HG03469 (cell line): ENCODE measurements at regions not wholly inside any gene's neighbourhood (a gene's known extent, or its start where the extent isn't known, plus 50 kb on each side); places are given as distances from the start of the nearest gene placed in this dataset.
"Not testable (repeated sequence)": the region's sequence is repeated elsewhere in the genome, so short reads cannot be mapped to it uniquely, and the experiment has no call there.

Experiments
- ATAC-seq: cut with Tn5 transposase; IDR thresholded peaks from one replicate; pipeline ENCODE4 v1.9.1; 2021; ENCODE audit warnings: mild to moderate bottlenecking, moderate library complexity, moderate number of reproducible peaks; ENCODE audit not compliant: unreplicated experiment

DNA sequence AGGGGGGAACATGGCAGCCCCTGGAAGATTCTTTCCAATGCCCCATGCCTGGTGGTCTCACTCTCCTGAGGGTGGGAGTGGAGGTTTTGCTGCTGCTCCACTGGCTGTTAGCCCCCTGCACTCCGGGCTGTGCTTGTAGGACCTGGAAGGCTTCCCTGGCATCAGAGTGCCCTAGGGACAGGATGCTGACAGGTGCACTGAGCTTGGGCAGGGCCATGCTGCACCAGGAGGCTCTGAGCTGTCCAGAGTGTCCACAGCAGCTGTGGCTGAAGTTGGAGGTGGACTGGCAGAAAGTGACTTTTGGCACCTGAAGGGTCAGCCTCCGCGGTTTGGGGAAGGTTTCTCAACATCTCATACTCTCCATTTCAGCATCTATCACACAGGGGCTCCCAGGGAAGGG, 249.1 kb downstream of the GADD45G start:
- ATAC-seq = no peak

DNA sequence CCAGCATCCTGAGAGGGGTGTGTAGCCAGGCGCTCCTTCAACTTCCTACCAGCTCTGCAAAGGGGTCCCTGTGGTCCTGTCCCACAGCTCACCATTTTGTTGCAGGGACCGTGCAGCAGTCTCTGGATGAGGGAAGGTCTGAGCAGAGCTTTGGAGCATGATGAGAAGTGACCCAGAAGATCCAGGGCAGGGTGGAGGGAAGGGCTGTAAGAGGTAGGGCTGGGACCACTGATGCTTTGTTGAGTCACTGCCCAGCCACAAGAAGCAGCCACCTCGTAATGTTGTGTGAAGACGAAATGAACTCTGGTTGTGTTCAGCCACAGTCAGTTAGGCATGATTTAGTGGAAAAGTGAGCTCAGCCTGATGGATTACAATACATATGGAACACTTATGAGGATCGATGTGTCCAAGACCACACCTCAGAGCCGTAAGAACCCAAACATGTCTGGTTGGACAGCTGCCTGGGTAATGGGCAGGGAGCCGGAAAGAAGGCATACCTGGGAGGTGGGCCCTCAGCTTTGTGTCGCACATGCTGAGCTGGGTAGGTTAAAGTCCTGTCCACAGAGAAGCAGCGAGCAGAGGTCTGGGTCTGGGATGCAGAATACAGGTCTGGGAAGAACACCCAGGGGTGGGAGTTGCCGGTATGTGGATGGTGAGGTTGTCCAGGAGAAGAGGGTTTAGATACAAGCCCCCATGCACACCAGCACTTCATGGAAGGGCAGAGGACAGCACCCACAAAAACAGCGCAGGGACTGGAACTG, 250.1 kb downstream of the GADD45G start:
- ATAC-seq = no peak

DNA sequence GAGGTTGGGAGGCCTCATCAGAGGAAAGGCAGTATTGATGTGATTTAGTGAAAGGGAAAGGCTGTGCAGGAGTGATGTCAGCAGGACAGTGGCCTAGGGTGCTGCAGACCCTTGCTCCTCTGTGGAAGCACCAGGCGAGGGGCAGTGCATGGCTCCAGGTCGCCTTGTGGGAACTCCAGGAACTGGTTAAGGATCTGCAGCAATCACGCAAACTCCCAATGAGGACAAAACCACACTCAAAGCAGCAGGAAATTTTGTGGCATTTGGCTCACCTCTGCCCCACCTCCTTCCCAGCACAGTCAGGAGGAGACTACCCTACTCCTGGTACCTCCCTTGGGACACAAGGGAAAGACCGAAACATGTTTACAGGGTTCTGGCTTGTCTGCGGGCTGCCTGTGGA, 251.5 kb downstream of the GADD45G start:
- ATAC-seq = not testable (repeated sequence)

DNA sequence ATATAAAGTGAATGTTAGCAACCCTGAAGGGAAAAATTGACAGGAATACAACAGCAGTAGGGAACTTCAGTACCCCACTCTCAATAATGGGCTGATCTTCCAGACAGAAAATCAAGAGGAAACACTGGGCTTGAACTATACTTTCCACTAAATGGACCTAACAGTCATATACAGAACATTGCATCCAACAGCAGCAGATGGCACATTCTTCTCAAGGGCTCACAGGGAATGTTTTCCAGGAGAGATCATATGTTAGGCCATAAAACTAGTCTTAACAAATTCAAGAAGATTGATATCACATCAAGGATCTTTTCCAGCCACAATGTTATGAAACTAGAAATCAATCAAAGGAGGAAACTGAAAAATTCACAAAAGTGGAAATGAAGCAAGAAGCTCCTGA, 252.1 kb downstream of the GADD45G start:
- ATAC-seq = not testable (repeated sequence)

DNA sequence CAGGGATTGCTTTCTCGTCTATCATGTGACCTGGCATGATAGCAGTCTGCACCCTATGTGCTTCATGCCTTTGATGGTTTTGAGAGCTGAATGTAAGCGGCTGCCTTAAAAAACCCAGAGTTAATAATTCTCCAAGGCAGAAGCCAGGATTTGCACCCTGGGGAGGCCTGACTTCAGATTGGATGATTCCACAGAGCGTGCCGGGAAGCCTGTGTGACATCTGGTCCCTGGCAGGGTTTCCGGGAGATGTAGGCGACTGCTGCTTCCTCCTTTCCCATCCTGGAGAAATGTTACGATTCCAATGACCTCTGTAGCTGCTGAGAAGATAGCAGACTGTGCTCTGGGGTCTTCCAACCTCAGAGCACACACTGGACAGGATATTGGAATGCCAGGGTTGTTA, 255.0 kb downstream of the GADD45G start:
- not testable (repeated sequence) for ATAC-seq

DNA sequence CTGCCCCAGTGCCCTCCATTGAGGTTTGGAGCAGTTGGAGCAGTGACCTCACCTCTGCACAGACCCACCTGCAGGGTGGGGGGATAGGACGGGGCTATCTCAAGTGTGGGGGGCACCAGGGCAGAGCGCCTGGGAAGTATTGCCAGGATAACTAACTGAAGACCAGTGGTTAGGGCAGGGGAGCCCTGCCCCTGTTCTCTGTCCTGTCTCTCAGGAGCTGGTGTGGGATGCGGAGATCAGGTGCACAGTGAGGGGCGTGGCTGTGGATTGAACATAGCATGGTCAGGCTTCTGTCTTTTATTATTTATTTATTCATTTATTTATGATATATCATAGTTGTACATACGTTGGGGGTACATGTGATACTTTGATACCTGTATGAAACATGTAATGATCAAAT, 256.6 kb downstream of the GADD45G start:
- not testable (repeated sequence) for ATAC-seq

DNA sequence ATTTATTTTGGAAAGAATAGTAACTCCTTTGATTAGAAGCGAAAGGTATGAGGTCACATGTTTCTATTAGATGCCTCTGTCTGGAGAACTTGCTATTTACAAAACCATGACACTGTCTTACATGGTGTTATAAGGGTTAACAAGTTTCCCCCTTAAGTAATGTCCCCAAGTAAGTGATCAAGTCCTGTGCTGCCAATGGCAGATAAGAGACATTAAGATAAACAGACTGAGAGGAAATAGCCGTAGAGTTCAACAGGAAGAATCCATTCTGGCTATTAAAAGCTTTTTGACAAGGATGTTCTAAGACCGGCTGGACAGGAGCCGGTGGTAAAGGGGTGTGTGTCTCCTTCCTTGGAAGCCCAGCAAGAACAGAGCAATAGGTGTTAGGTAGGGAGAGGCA, 257.5 kb downstream of the GADD45G start:
- no peak for ATAC-seq

DNA sequence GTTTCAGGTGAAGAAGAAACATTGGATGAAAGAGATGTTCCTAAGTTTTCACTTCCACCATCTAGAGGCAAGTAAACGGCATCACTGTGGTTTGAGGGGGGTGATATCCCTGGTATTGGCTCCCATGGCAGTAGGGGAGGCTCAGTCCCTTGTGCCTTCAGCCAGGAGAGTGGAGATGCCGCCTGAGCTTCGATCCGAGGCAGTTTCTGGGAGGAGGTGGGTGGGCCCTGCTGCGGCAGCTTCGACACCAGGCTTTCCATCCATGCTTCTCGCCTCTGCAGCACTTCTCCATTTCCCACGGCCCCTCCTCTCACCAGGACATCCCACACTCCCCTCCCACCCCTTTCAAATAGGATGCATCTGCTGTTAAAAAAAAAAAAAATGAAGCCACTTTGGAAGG, 258.3 kb downstream of the GADD45G start:
- ATAC-seq = no peak

DNA sequence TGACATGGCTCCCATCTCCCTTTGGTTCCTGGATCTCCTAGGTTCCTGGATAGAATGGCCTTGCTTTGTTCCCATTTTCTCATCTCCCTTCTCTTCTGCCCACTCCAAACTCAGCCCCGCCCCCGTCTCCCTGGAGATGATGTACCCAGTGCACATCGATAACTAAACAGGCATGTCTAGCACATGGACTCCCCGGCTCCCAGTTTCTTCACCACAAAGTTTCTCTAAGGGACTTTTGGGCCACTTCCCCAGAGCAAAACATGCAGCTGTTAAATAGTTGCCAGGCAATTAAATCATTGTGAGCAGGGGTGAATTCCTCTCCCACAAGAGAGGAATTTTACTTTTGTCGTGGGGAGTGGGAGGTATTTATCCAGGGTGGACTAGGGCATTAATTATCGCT, 259.0 kb downstream of the GADD45G start:
- ATAC-seq = no peak

DNA sequence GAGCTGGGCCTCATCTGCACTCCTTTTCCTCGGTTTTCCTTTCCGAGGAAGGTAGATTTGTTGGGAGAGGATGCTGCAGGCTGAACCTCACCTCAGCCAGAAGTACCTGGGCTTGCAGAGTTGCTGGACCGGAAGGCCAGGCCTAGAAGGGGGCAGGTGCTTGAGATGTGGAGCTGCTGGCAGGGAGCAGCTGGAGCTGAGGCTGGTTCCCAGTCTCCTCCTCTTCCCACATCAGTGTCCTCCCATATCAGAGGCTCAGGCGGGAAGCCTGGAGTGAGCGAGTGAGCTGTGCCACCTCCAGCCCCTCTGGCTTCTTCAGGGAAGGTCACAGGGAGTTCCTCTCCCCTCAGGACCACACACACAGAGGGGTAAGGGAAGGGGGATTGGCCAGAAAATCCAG, 259.4 kb downstream of the GADD45G start:
- ATAC-seq = no peak

DNA sequence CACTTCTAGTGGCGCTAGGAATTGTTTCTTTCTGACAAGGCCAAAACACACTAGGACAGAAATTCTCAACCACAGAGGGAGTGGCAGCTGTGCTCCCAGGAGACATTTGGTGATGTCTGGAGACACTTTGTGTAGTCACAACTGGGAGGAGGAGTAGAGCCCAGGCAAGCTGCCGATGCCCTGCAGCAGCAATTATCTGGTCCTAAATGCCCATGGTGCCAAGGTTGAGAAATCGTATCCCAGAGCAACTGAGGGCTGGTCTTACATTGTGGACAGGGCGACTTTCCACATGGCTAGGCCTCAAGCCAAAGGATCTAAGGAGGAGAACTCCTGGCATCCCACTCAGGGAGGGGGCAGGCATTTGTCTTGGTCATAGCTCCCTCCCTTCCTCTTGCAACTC, 259.9 kb downstream of the GADD45G start:
- ATAC-seq = no peak

DNA sequence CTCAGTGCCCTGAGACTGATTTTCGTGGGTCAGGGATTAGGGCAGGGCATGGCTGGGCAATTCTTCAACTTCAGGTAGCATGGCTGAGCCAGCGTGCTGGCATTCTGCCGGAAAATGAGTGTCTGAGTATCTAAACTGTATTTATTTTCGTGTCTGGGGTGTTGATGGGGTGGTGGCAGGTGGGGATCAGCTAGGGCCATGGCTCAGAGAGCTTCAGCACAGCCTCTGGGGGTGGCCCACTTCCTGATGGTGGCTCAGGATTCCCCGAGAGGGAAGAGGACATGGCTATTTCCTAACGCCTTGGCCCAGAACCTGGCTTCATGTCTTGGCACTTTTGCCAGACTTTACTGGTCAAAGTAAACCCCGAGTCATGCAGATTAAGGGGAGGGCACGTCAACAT, 260.5 kb downstream of the GADD45G start:
- ATAC-seq = no peak

DNA sequence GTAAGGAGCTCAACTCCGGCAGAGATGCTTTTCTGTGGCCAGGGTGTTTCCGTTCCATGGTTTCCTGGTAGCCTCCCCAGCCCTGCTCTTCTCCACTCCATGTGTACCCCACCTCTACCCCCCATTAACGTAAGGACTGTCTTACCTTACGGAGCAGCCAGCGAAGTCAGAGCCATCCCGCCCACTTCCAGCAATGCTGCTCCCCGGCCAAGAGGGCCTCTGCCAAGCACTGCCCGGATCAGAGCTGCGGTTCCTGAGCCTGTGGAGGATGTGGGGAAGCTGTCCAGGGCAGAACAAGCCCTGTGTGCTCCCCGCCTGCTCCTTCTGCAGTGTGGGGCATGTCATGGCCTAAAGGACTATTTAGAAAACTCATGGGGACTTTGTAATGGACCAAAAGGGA, 261.2 kb downstream of the GADD45G start:
- no peak for ATAC-seq

DNA sequence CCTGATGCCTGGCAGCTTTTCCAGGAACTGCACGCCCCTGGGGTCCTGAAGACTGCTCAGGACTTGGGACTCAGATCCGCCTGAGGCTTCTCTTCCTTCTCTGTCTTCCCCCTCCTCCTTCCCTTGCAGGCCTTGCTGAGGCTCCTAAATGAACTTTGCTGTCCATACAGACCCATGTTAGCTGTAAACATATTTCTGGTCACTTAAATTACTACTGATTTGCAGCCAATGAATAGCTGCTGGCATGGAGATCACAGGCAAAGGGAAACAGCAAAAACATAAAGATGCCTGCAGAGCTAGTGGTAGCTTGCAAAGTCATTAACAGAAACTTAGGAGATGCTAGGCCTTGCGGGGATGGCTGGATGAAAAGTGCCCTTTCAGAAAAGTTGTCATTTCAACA, 261.9 kb downstream of the GADD45G start:
- no peak for ATAC-seq

DNA sequence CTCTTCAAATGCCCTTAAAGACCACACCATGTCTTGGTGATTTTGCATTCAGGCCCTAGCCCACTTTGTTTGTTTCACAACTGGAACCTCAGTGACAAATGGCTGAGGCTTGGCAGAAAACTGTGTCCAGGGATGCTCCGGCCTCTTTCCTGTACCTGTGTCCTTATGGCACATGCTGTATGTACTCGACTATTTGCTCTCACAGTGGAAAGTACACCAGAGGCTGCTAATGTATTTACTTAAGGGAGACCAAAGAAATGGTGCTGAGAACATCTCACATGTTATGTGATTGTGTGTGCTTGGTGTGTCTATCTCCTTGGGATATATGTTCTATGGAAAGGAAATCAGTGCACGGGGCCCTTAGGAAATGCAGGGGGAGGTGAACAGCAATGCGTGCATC, 263.3 kb downstream of the GADD45G start:
- no peak for ATAC-seq

DNA sequence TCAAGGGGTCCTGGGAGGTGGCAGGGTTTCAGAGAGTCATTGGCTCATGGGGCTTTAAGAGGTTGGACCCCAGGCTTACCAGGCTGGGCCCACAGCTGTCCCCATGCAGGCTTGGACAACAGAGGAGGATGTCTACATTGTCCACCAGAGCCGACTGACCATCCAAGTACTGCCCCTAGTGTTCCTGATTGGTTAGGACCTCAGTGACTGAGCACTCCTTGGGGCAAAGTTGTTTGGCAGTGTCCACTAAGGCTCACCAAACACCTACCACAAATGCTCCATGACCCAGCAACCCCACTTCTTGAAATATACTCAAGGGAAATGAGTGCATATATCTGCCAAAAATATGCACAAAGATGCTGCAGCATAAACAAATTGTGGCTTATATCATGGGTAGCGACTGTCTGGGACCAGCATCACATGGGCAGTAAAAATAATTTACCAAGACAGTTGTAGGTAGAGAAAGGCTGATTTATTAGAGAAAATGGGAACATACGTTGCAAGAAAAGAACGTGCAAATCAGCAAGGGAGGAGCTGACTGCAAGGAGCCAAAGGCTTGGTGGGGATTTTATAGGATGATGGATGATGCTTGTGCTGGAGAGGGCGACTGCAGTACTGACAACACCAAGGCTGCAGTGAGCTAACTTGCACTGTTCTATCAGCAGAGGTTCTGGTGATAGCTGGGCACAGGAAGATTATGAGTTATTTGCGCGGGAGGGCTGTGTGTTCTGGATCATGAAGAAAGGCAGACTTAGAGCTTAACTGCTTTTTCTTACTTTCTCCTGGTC, 265.2 kb downstream of the GADD45G start:
- no peak for ATAC-seq

DNA sequence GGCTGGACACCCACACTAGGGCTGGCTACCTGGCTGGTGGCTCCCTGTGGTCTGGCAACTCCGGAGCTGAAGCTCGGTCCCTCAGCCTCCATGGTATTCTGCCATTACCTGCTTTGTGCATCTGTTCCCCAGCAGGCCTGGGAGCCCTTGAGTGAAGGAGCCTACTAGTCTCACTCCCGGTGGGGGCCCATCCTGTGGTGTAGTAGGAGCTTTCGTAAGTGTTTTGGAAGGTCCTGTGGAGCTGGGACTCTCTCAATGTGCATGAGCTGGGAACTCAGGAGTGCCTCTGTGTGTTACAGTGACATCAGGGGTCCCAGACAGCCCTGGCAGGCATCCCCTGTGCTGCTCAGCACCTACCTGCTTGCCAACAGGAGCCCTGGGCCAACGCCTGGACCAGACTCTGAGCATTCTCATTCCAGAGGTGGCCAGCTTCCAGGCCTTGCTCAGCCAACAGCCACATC, 267.1 kb downstream of the GADD45G start:
- ATAC-seq = no peak

DNA sequence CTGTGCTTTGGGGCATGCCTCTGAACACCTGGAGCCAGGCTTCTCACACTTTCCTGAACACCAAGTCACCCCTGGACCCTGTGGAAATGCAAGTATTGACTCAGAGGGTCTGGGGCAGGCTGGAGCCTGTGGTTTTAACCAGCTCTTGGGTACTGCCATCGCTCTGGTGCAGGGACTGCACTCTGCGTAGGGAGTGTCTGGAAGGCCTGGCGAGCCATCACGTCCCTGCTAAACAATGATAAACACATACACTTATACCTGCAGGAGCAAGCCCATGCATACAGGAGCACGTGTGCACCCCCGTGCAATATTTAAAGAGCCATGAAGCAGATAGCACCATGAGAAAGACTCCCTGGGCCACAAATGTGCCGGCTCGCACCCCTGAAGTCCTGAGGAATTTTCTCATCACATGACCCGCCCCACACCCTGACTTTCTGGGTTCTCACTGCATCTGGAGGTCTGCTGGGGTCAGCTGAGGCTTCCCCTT, 267.7 kb downstream of the GADD45G start:
- ATAC-seq = no peak

DNA sequence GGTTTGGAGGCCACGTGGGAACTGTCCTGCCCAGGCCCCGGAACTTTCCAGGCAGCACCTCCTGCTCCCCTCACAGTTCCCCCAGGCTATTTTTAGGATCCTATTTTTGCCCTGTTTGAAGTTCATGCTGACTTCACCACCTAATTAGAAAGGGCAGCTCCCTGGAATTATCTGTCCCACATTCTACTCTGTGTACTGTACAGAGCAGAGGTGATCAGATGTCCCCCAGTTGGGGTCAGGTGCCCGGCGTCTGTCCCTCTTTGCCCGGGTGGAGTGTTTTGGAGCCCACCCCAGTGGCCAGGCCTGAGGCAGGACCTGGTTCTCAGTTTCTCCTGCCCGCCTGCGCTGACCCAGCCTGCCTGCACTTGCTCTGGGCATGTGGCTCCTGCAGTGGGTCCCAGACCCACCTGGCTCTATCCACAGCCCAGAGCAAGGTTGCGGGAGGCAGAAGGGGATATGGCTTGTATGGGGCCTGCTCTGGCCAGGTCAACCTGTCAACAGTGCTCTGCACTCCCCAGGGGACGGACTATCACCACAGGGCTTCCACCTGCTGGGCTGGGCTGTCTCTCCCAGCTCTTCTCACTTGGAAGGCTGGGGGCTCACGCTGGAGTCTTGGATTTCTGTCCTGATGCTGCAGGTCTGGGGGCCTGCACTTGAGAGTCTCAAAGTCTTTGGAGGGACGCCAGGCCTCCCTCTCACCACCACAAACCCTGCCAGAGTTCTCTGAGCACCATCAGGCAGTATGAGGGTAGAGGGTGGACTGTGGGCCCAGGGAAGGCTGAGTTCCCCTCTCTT, 268.3 kb downstream of the GADD45G start:
- ATAC-seq = no peak

DNA sequence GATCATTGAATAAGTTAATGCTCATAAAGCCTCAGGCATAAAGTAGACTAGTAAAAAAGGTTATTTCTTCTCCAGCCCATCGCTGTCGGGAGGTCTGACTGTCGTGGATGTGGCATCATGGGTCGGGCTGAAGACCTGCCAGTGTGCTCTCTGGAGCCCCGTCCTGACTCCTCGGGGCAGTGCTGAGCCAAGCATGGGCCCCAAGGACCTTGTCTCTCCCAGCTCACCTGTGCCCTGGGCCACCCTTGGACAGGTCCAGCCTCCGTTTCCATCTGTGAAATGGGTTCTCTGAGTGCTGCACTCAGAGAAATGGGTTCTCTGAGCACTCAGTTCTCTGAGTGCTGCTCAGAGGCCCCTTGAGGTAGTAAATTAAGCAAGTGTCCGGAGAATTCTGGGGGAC, 269.0 kb downstream of the GADD45G start:
- ATAC-seq = no peak
